ENCODE measurements at regions not wholly inside any gene's neighbourhood (a gene's known extent, or its start where the extent isn't known, plus 50 kb on each side); places are given as distances from the start of the nearest gene placed in this dataset.

- DNase-seq (ENCODE audit: low spot score), result no peak
Measured at GRCh38 chr18:28837100-28837499, 660.2 kb upstream of the CDH2 start.

- DNase-seq (ENCODE audit: low spot score), result no peak
Measured at GRCh38 chr18:28834889-28835288, 658.0 kb upstream of the CDH2 start.

GRCh38 chr18:28831908-28832307, 655.0 kb upstream of the CDH2 start:
- no peak for DNase-seq (ENCODE audit: low spot score)

GRCh38 chr18:28831476-28831875, 654.5 kb upstream of the CDH2 start:
- no peak for DNase-seq (ENCODE audit: low spot score)

- DNase-seq (ENCODE audit: low spot score), result no peak
Measured at GRCh38 chr18:28826107-28826506, 649.2 kb upstream of the CDH2 start.

GRCh38 chr18:28824183-28824574, 647.2 kb upstream of the CDH2 start:
- no peak for DNase-seq (ENCODE audit: low spot score)

- no peak for DNase-seq (ENCODE audit: low spot score)
Measured at GRCh38 chr18:28823506-28824182, 646.7 kb upstream of the CDH2 start.

- DNase-seq (ENCODE audit: low spot score), result no peak
Measured at GRCh38 chr18:28820353-28820752, 643.4 kb upstream of the CDH2 start.

GRCh38 chr18:28816155-28816554, 639.2 kb upstream of the CDH2 start:
- no peak for DNase-seq (ENCODE audit: low spot score)

GRCh38 chr18:28814365-28814764, 637.4 kb upstream of the CDH2 start:
- DNase-seq (ENCODE audit: low spot score), result no peak

- DNase-seq (ENCODE audit: low spot score), result no peak
Measured at GRCh38 chr18:28808373-28808772, 631.4 kb upstream of the CDH2 start.

GRCh38 chr18:28805491-28805890, 628.6 kb upstream of the CDH2 start:
- no peak for DNase-seq (ENCODE audit: low spot score)

- no peak for DNase-seq (ENCODE audit: low spot score)
Measured at GRCh38 chr18:28804512-28805202, 627.7 kb upstream of the CDH2 start.

- DNase-seq (ENCODE audit: low spot score), result no peak
Measured at GRCh38 chr18:28802546-28802945, 625.6 kb upstream of the CDH2 start.

GRCh38 chr18:28801876-28802275, 624.9 kb upstream of the CDH2 start:
- DNase-seq (ENCODE audit: low spot score), result no peak

GRCh38 chr18:28794459-28795245, 617.7 kb upstream of the CDH2 start:
- no peak for DNase-seq (ENCODE audit: low spot score)

- DNase-seq (ENCODE audit: low spot score), result no peak
Measured at GRCh38 chr18:28793901-28794300, 617.0 kb upstream of the CDH2 start.

- no peak for DNase-seq (ENCODE audit: low spot score)
Measured at GRCh38 chr18:28792404-28793086, 615.6 kb upstream of the CDH2 start.

GRCh38 chr18:28791101-28791500, 614.2 kb upstream of the CDH2 start:
- no peak for DNase-seq (ENCODE audit: low spot score)

GRCh38 chr18:28789502-28789901, 612.6 kb upstream of the CDH2 start:
- DNase-seq (ENCODE audit: low spot score), result no peak

GRCh38 chr18:28786926-28787325, 610.0 kb upstream of the CDH2 start:
- no peak for DNase-seq (ENCODE audit: low spot score)

GRCh38 chr18:28781616-28782362, 604.9 kb upstream of the CDH2 start:
- no peak for DNase-seq (ENCODE audit: low spot score)
